NCI-H748 (cell line): ENCODE measurements at regions not wholly inside any gene's neighbourhood (a gene's known extent, or its start where the extent isn't known, plus 50 kb on each side); places are given as distances from the start of the nearest gene placed in this dataset.
A peak's percentile ranks its signal among the peaks of the same experiment; 100 is the strongest.
"Not testable (repeated sequence)": the region's sequence is repeated elsewhere in the genome, so short reads cannot be mapped to it uniquely, and the experiment has no call there.

ENCODE experiments used
- DNase-seq: peaks from one replicate; lab custom pipeline; 2025; ENCODE audit not compliant: unreplicated experiment; lab: John Stamatoyannopoulos, UW

DNA sequence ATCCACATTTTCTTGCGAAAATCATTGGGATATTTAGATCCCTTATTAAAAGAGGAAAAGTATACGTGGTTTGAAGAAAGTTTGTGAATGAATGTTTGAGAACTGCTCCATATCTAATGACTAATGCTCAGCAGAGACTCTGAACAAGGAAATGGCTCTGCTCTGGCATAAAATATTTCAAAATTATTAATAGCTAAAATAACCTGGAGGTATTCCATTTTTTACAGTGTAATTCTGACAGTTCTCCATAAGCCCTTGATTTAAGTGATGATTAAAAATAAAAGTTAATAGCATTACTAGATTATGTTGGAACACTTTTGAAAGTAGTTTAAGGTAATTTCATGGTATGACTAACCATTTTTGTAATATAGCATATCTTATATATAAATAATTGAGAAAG, 1276.9 kb upstream of the TENM3 start:
- DNase-seq, result no peak

DNA sequence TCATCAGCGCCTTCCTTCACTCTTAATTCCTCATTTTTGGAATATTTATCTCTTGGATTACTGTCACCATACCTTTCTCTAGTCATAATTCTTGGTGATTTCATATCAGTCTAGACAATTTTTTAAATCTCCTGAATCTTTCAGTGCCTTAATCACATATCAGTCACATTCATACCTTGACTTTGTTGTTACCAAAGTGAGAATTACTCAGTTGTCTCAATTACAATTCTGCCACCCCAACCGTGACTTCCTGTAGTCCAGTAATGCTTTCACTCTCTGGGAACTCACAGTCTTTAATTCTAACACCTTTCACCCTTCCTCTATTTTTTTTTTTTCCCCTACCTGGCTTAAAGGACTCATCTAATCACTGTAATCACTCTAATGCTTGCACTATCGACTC, 1275.3 kb upstream of the TENM3 start:
- no peak for DNase-seq

DNA sequence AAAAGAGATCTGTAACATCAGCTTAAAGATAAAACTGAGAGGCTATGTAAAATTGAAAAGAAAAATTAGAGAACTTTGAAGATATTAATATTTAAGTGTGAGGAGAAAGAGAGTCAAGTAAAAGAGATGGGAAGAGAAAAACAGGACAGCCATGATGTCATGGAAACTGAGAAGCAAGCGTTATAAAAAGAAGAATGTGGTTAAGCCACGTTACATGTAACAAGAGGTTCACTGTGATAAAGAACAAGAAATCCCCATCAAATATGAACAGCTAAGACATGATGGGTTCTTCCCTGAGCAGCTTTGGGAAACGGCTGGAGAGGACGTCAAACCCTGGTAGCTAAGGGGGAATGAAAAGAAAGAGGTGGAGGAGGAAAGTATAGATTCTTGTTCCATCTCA, 1269.3 kb upstream of the TENM3 start:
- no peak for DNase-seq

DNA sequence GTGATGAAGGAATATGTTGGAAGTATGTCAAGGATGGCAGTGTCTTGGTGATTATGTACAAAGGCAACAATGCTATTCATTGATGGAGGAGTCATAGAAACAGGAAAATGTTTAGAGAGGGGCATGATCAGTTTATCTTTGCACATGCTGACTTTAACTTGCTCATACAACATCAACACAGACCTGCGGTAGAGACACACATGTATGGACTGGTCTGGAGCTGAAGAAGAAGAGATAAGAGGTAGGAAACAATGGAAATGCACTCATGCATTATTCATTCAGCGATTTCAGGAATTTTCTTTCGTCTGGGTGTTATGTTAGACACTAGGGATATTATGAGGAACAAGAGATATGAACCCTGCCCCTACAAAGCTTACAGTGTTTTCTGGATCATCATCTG, 1252.3 kb upstream of the TENM3 start:
- DNase-seq, result no peak

DNA sequence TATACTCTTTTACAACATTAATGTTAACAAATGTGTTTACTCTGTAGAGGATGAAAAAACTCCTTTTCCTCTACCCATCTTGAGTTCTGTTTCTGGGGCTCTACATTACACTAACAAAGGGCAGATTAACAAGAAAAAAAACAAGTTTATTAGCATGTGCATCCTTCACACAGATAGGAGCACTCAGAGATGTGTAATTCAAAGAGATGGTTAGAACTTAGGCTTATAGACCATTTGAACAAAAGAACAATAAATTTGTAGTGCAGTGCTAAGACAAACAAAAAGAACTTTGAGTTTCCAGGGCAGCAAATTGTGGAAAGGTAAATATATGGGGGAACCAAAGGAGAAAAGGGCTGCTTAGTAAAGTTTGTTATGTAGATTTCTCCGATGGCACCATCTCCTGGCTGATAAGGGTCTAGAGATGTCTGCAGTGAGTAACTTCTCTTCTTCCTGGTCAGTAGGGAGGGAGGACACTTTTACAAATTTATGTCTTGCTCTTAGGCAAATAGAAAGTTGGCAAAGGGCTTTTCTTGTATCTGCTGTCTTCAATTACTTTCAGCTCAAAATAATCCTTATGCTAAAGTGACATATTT, 1249.9 kb upstream of the TENM3 start:
- no peak for DNase-seq

DNA sequence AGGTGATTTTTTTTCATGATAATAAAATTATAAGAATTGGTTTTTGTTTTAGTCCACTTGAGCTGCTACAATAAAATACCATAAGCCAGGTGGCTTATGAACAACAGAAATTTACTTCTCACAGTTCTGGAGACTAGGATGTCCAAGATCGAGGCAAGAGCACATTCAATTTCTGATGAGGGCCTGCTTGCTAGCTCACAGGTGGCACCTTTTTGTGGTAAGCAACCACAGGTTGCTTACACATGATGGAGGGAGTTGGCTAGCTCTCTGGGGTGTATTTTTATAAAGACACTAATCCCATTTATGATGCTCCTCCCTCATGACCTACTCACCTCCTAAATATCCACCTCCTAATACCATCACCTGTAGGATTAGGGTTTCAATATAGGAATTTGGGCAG, 1248.5 kb upstream of the TENM3 start:
- DNase-seq, result no peak

DNA sequence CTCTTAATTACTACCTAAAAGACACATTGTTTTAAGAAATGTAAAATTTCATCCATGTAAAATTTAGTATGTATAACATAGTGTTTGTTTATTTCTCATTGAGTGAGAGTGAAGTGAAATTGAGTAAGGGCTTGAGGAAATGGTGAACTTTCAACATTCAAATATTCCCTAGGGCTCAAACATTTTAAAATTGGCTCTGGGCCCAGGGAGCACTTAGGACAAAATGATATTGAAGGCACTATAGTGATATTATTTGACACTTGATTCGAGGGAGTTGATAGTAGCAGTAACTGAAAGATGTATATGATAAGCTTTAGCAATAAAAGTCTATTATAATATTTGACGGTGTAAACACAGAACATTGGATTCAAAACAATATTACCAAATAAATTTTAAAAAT, 1244.0 kb upstream of the TENM3 start:
- peak; percentile 54 for DNase-seq

DNA sequence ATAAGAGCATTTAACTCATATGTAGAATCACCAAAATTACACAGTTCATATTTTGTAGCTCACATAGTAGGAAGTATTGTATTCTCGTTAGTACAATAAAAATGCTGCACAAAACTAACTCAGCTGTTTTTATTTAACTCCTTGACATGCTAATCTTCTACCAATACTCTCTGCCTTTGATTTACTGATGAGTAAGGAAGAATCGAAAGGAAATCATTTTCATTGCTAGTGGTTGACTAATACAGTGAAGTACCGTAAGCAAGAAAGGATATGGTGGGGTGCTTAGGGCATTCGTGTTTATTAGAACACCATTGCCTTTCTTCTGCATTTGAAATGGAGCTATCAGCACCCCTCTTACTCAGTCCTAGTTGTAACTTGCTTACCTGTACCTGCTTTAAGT, 1239.1 kb upstream of the TENM3 start:
- DNase-seq, result no peak

DNA sequence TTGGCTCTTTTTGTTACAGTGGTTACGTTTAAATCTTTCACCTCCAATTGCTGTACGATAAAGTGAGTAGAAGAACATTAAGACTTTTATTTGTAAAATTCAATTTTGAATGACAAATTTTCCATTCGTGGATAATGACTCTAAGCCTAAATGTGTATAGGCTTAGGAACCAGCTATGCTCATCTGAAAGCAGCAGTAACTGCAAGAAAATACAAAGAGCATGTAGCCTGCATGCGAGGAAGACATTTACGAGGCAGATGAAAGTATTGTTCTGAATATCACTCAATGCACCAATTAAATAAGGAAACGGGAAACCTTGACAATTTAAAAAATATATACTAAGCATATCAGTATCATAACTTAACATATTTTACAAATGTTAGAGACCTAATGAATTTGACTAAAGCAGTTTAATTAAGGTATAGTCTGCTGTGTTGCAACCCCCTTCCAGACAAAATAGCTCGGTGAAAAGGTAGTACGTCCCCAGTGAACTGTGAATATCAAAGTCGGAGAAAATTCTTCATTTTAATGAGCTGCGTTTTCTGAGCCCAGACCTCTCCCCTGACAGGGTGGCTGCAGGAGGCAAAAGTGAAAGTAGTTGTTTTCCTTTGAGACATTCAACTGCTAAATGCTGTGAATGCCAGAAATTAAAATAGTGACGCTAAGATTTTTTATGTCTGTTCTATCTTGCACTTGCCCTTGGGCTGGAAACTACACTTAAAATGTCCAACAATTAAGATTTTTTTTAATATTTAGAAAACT, 1236.5 kb upstream of the TENM3 start:
- DNase-seq, result no peak

DNA sequence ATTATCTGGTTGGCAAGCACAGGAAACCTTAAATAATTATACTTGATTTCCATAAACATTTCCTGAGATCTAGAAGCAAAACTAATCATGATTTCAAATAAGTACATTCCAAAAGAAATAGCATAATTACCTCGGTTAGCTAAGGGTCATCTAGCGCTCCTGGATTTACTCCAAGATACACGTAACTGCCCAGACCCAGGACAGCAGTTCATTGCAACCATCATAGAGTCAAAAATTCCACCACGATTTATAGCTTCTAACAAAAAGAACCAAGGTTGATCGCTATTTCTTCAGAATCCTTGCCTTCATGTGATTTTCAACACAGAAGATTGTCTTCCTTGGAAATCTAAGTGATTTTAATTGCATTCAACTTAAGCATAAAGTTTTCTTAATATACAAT, 1235.5 kb upstream of the TENM3 start:
- no peak for DNase-seq

DNA sequence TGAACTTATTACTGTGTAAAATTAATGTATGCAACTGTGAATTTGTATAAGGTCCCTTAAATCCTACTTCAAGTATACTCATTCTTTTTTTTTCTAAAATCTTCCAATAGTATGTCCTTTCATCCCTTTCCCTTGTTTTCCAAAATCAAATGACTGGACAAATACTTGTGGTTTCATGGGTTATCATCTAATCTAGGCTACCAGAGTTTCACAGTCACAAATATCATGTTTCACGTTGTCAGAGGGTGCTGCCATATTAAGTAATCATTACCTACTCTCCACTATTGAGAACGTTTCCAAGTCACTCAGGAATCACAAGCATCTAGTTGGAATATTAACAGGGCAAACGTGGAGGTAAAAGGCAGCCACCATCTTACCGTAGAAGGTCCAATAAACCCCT, 1235.0 kb upstream of the TENM3 start:
- peak; percentile 2 for DNase-seq

DNA sequence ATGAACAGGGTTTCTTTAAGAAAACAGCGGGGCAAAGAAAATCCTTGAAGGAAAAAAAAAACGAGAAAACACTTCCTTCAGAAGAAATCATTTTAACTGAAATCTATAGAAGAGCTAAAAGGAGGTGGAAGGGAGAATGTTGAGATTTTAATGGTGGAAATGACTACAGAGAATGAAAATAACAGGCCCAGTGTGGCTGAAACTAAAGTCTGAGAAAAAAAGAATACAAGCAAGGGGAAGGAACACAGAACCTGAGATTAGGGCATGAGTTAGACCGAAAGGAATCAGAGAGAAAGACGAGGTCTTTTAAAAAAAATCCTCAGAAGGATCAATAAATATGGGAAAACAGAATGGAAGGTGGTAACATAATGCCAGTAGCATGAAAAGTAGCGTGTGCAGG, 1230.0 kb upstream of the TENM3 start:
- no peak for DNase-seq

DNA sequence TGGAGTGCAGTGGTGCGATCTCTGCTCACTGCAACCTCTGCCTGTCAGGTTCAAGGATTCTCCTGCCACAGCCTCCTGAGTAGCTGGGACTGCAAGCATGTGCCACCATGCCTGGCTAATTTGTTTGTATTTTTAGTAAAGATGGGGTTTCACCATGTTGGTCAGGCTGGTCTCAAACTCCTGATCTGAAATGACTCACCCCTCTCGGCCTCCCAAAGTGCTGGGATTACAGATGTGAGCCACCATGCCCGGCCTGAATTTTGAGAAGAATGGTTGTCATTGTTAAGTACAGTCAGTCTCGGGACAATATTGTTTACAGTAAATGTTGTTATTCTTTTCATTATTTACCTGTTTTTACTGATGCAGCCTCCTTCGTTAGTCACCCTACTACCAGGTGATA, 1226.2 kb upstream of the TENM3 start:
- no peak for DNase-seq

DNA sequence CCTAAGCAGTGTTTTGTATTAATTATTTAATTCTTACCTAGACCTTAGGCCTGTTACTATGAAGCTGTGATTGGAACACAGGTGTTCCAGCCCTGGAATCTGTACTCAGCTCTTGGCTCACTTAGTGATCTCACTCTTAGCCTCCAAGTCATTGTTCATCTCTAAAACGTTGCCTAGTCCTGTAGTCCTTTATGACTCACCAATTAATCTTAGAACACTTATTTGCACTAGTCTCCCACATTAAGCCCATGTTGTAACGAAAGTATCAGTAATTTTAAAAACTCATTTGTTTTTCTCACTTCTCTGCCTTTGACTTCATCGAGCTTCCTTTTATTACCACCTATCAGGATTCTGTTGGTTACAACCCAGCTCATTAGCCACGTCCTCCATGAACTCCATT, 1224.7 kb upstream of the TENM3 start:
- no peak for DNase-seq

DNA sequence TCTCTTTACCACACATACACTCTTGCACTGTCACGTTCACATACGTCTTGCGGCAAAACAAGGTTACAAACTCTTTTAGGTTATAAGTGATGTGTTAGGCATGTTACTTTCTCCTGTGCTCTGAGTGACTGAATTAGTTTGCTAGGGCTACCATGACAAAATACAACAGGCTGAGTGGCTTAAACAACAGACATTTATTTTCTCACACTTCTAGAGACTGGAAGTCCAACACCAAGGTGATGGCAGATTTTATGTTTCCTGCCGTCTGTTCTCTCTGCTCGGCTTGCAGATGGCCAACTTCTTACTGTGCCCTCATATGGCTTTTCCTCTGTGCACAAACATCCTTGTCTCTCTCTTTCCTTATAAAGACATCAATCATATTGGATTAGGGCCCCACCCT, 1224.3 kb upstream of the TENM3 start:
- no peak for DNase-seq

DNA sequence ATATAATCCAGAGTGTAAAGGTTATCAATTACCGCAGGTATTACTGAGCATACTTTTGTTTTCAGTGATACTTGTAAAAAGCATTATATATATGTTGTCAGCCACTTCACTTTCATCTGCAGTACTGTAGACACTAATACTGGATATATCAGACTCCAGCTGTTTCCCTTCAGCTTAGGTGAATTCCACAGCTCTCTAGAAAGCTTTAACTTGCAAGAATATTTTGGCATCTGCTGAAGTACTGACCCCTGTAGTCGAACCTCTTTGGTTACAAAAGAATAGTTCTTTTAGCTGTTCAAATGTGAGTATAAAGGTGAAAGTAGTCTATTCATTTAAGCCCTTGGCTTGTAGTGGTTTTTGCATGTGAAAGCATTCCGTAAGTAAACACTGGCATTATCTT, 1222.7 kb upstream of the TENM3 start:
- DNase-seq, result no peak

DNA sequence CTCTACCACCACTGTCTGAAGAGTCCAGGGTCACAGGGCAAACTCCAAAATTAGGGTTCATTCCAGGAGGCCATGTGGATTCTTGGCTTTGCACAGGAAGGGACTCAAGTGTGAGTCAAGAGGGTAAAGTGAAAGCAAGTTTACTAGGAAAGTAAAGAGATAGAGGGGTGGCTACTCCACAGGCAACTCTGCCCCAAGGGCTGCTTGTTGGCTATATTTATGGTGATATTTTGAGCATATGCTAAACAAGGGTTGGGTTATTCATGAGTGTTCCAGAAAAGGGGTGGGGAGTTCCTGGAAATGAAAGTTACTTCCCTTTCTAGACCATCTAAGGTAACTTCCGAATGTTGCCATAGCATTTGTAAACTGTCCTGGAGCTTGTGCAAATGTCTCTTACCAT, 1222.0 kb upstream of the TENM3 start:
- DNase-seq, result no peak

DNA sequence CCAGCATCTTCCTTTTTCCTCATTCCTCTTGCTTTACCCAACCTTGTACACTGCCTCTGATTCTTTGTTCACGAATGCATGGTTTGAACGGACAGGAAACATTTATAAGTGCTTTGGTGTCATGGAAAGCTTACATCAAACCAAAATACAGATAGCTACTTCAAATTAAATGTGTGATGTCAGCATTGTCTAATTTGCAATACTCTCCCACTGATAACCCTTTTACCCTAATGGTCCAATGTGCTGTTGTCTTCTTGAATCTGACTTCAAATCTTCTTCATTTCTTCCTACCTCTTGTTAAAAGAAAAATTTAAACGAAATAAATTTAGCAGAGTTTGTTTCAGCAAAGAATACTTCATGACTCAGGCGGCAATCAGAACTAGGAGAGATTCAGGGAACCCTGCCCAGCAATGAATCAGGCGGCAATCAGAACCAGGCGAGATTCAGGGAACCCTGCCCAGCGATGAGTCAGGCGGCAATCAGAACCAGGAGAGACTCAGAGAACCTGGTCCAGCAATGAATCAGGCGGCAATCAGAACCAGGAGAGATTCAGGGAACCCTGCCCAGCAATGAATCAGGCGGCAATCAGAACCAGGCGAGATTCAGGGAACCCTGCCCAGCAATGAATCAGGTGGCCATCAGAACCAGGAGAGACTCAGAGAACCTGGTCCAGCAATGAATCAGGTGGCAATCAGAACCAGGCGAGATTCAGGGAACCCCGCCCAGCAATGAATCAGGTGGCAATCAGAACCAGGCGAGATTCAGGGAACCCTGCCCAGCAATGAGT, 1212.9 kb upstream of the TENM3 start:
- DNase-seq, result not testable (repeated sequence)

DNA sequence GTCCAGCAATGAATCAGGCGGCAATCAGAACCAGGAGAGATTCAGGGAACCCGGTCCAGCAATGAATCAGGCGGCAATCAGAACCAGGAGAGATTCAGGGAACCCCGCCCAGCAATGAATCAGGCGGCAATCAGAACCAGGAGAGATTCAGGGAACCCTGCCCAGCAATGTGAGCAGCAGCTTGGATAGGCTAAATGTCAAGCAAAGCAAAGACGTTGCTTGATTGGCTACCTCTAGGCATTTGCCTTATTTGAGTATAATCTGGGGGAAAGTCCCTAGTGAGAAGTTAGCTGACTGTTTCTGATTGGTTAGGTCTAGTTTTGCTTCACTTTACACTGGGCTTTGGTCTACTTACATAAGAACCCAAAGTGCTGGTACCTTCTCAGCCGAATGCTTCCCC, 1212.2 kb upstream of the TENM3 start:
- DNase-seq, result no peak

DNA sequence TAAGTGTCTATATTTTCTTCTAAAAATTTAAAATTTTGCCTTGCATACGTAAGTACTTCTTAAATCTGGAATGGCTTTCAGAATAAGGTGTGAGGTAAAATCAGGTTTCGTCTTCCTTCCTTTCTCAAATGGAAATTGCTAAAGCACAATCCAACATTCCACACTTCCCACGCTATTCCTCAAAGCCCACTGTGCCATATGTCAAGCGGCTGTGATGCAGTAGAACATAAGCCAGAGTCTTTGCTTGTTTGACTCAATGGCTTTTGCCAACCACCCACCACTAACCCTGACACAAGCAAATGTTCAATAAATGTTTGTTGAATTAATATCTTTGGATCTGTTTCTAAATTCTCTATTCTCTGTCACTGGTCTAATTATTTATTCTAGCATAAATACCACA, 1199.7 kb upstream of the TENM3 start:
- no peak for DNase-seq

DNA sequence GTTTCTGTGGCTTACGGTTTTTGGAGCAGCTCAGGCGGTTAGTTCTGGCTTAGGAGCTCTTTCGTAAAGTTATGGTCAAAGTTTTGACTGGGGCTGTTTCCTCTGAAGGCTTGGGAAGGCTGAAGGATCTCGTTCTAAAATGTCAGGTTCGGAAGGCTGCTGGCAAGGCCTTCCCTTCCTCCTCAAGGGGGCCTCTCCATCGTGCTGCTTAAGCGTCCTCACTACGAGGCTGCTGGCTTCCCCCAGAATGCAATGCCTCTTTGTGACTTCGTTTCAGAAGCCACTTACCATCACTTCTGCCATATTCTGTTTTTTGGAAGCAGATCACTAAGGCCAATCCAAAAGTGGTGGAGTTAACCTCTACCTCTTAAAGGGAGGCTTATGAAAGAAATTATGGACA, 1196.4 kb upstream of the TENM3 start:
- DNase-seq, result no peak

DNA sequence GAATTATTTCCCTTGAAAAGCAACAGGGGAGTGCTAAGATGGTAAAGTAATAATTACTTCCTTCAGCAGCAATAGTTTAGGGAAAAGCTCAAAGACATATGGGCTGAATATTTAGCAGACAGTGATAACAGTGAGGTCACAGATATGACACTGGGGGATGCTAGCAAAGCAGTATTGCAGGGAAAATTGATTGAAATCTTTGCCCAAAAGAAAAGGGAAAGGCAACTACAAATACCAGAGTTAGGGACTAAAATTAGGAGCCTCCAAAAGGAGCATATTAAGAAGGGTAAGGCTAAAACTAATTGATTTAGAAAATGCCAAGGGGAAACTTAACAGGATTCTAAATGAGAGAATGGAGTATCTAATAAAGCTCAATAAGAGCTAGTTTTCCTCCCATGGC, 1191.3 kb upstream of the TENM3 start:
- no peak for DNase-seq
